ENCODE measurements at regions not wholly inside any gene's neighbourhood (a gene's known extent, or its start where the extent isn't known, plus 50 kb on each side); places are given as distances from the start of the nearest gene placed in this dataset.
A peak's percentile ranks its signal among the peaks of the same experiment; 100 is the strongest.

DNA sequence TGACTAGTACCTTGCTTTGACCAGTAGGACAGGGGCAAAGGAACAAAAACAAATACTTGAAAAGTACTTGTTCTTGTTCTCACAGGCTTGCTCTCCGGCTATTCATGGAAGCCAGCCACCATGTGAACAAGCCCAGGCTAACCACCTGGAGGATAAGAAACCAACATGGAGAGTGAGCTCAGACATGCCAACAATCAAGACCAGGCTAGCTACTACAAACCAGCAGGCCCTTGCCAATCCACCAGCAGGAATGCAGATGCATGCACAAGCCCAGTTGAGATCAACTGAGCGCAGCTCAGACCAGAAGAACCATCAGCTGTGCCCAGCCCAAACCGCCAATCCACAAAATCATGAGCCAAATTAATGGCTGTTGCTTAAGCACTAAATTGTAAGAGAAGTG, 180.1 kb upstream of the ISX start:
- no peak for DNase-seq (ENCODE audit: low read depth)
- TF ChIP-seq, protein P1, sequence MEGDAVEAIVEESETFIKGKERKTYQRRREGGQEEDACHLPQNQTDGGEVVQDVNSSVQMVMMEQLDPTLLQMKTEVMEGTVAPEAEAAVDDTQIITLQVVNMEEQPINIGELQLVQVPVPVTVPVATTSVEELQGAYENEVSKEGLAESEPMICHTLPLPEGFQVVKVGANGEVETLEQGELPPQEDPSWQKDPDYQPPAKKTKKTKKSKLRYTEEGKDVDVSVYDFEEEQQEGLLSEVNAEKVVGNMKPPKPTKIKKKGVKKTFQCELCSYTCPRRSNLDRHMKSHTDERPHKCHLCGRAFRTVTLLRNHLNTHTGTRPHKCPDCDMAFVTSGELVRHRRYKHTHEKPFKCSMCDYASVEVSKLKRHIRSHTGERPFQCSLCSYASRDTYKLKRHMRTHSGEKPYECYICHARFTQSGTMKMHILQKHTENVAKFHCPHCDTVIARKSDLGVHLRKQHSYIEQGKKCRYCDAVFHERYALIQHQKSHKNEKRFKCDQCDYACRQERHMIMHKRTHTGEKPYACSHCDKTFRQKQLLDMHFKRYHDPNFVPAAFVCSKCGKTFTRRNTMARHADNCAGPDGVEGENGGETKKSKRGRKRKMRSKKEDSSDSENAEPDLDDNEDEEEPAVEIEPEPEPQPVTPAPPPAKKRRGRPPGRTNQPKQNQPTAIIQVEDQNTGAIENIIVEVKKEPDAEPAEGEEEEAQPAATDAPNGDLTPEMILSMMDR (IDR thresholded peaks at IDR 0.05; ENCODE audit: control insufficient read depth, extremely low read depth, insufficient read depth), result no peak

DNA sequence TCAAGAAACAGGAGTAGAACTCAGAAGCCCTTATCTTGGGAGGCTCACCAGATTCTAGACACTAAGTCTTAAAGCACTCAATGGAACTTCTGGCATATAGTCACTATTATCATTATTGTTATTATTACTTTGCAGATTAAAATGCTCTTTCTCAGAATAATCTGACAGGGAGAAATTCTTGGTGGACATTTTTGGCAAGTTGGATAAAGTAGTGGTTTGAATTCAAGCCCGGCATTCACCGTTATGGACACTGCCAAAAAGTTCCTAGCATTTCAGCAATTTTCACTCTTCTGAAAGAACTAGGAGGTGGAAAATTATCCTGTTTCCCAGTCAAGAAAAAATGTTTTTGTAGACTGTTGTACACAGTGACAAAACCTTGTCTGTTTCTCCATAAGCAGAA, 179.6 kb upstream of the ISX start:
- TF ChIP-seq, protein P1 (IDR thresholded peaks at IDR 0.05; ENCODE audit: control insufficient read depth, extremely low read depth, insufficient read depth), result no peak
- no peak for DNase-seq (ENCODE audit: low read depth)
- H3K4me3 ChIP-seq (ENCODE audit: low read depth, low read length), result no peak overlapping the region

More for the DNA sequence above, 180.1 kb upstream of the ISX start:
- H3K4me3 ChIP-seq (ENCODE audit: low read depth, low read length), result no peak overlapping the region

DNA sequence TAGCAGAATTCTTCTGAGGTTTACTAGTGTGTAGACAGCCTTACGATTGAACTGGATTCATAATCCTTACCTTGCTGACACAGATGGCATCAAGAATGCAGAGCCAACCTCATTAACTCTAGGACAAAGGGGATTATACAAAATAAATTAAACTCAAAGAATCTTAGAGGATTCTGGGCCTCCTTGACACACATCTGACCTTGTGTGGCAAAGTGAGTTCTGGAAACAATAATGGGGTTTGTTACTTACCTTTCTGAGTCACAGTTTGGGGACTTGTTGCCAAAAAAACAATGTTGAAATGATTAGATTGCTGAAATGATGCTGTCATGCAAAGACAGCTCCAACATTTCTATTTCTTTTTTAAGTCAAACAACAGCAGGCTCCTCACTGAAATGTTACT, 179.1 kb upstream of the ISX start:
- no peak overlapping the region for H3K4me3 ChIP-seq (ENCODE audit: low read depth, low read length)
- DNase-seq (ENCODE audit: low read depth), result no peak
- TF ChIP-seq, protein P1 (IDR thresholded peaks at IDR 0.05; ENCODE audit: control insufficient read depth, extremely low read depth, insufficient read depth), result no peak

DNA sequence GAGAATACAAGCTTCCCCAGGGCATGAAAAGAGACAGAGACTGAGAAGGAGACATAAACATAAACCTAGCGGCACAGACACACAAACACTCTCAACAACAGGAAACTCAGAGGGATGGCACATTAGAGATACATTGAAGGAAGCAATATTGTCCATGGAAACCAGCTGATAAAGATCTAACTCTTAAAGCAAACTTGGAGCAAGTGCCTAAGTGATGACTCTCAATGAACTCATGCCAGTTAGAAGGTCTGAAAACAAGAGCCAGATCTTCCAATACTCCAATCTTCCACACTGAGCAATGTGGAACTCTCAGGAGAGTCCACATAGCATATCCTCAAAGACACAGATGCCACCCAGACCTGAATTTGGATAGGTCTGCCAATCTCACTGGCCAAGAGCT, 168.8 kb upstream of the ISX start:
- DNase-seq (ENCODE audit: low read depth), result peak; percentile 23
- TF ChIP-seq, protein P1 (IDR thresholded peaks at IDR 0.05; ENCODE audit: control insufficient read depth, extremely low read depth, insufficient read depth), result no peak

DNA sequence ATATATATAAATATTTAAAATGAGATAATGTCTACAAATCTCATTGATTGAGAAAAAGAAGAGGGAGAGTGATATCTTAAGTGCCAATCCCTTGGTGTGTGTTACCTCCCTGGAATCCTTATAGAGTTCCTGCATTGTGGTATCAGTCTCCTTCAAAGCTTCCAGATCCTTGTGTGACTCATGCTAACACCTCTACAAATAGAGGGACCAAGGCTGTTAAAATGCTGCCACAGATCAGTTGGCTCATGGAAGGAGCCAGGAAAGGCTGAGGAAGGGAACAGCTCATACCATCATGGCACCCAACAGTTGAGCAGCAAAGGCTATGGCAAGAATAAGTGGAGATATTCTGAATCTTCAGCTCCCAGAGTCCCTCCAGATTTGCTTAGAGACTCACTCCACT, 163.6 kb upstream of the ISX start:
- no peak for DNase-seq (ENCODE audit: low read depth)
- TF ChIP-seq, protein P1 (IDR thresholded peaks at IDR 0.05; ENCODE audit: control insufficient read depth, extremely low read depth, insufficient read depth), result no peak
- H3K4me3 ChIP-seq (ENCODE audit: low read depth, low read length), result no peak overlapping the region

More for the DNA sequence above, 168.8 kb upstream of the ISX start:
- no peak overlapping the region for H3K4me3 ChIP-seq (ENCODE audit: low read depth, low read length)

DNA sequence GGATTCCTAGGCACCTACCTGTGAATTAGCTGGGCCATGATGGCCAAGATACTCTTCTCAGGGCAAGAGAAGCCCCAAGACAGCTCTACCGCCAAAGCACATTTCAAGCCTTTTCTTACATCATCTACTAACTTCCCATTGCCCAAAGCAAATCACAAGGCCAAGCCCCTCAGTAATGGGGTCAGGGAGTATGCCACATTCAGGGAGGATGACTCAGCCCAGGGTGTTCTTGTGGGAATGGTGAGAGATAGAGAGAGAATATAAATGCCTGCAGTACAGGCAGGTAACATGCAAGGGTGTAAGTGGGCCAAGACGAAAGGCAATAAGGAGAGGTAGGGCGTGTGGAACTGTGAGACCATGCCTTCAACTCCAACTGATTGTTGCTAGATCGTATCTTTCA, 162.5 kb upstream of the ISX start:
- TF ChIP-seq, protein P1 (IDR thresholded peaks at IDR 0.05; ENCODE audit: control insufficient read depth, extremely low read depth, insufficient read depth), result no peak
- DNase-seq (ENCODE audit: low read depth), result no peak
- H3K4me3 ChIP-seq (ENCODE audit: low read depth, low read length), result no peak overlapping the region

DNA sequence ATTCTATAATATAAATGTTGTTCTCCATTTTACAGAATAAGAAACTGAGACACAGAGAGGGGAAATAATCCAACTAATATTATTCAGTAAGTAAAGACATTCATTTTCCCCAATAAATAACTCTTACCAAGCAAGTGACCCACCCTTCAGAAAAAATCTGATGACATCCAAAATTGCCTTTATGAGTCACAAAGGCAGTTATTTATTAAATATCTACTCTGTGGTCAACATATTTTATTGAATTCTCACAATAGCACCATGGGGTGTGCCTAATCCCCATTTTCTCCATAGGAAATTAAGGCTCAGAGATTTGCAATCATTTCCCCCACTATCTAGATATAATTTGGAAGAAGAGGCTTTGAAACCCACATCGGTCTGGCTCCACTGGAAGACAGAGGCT, 161.5 kb upstream of the ISX start:
- TF ChIP-seq, protein P1 (IDR thresholded peaks at IDR 0.05; ENCODE audit: control insufficient read depth, extremely low read depth, insufficient read depth), result no peak

More for the DNA sequence above, 161.5 kb upstream of the ISX start:
- no peak overlapping the region for H3K4me3 ChIP-seq (ENCODE audit: low read depth, low read length)
- no peak for DNase-seq (ENCODE audit: low read depth)

Measured in LNCaP clone FGC (cell line).